ENCODE measurements at regions not wholly inside any gene's neighbourhood (a gene's known extent, or its start where the extent isn't known, plus 50 kb on each side); places are given as distances from the start of the nearest gene placed in this dataset.
"Not testable (repeated sequence)": the region's sequence is repeated elsewhere in the genome, so short reads cannot be mapped to it uniquely, and the experiment has no call there.

DNA sequence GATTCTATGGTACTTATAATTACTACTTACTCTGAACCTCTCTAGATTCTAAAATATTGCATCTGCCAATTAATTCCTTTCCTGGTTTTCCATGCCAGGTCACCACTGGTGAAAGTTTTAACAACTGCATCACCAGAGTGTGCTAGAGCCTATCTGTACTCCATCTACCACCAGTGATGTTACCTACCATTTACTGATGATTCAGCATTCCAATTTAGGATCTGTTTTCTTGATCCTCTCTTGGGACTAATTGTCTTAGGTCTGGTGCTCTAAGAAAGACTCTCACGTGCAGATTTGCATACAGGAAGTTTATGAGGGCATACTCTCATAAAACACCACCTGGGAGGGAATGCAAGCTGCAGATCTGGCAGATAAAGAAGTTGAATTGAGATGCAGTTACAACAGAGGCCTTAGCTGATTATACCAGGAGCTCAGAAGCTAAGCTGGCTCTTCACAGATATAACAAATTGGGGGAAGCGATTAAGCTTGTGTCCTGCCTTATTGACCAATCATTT is 347.6 kb upstream of the VRK2 start:
- H3K9ac ChIP-seq (ENCODE audit: low read depth, low read length, poor library complexity, severe bottlenecking), result peak overlapping the region; percentile 8
- peaks cover 13% of the 10 kb centered on the region for H3K4me1 ChIP-seq (ENCODE audit: insufficient read depth, low read length, poor library complexity, severe bottlenecking)
- H3F3A ChIP-seq (ENCODE audit: low read depth), result no peaks in the 10 kb centered on the region
- TF ChIP-seq EZH2phosphoT487 (IDR thresholded peaks at IDR 0.05; ENCODE audit: borderline replicate concordance), result no peak
- TF ChIP-seq, protein P1, sequence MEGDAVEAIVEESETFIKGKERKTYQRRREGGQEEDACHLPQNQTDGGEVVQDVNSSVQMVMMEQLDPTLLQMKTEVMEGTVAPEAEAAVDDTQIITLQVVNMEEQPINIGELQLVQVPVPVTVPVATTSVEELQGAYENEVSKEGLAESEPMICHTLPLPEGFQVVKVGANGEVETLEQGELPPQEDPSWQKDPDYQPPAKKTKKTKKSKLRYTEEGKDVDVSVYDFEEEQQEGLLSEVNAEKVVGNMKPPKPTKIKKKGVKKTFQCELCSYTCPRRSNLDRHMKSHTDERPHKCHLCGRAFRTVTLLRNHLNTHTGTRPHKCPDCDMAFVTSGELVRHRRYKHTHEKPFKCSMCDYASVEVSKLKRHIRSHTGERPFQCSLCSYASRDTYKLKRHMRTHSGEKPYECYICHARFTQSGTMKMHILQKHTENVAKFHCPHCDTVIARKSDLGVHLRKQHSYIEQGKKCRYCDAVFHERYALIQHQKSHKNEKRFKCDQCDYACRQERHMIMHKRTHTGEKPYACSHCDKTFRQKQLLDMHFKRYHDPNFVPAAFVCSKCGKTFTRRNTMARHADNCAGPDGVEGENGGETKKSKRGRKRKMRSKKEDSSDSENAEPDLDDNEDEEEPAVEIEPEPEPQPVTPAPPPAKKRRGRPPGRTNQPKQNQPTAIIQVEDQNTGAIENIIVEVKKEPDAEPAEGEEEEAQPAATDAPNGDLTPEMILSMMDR (conservative IDR thresholded peaks at IDR 0.05; ENCODE audit: low read length), result no peak
- H3K36me3 ChIP-seq (ENCODE audit: insufficient read depth, low read length), result no peaks in the 10 kb centered on the region
- no peaks in the 10 kb centered on the region for H3K79me2 ChIP-seq (ENCODE audit: insufficient read depth, low read length)
- no peaks in the 10 kb centered on the region for H3K9me3 ChIP-seq (ENCODE audit: insufficient read depth, low read depth, low read length)
- no peak overlapping the region for H2AFZ ChIP-seq (ENCODE audit: low read length)
- H3K27me3 ChIP-seq (ENCODE audit: insufficient read depth, low read length, poor library complexity, severe bottlenecking), result no peaks in the 10 kb centered on the region
- peak overlapping the region; percentile 36 for H3K4me2 ChIP-seq (ENCODE audit: low read depth, low read length, poor library complexity, severe bottlenecking)
- no peaks in the 10 kb centered on the region for H3K9me2 ChIP-seq (replicated peaks; ENCODE audit: low read depth, low read length)
- H4K20me1 ChIP-seq (ENCODE audit: insufficient read depth, low read length, poor library complexity, severe bottlenecking), result no peaks in the 10 kb centered on the region
- H3K4me3 ChIP-seq (ENCODE audit: low read length, poor library complexity, severe bottlenecking), result no peak overlapping the region

DNA sequence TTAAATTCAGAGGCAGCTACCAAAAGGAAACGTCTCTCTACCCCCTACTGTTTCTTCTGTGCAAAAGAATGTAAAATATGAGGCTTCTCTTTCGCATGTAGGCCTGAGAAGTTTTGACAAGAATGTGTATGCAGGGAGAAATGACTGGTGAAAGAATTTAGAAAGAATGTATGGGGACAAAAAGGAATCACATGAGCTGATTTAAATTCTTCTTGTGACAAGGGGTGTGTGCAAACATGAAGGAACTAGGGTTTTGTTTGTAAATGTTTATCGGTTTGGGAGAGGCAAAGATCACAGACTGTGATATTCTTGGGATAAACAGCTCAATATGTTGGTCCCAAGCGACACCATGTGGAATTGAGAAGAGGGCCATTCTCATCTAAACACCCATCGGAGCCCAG is 345.2 kb upstream of the VRK2 start:
- no peaks in the 10 kb centered on the region for H3K36me3 ChIP-seq (ENCODE audit: insufficient read depth, low read length)
- no peak overlapping the region for H2AFZ ChIP-seq (ENCODE audit: low read length)
- H4K20me1 ChIP-seq (ENCODE audit: insufficient read depth, low read length, poor library complexity, severe bottlenecking), result no peaks in the 10 kb centered on the region
- no peaks in the 10 kb centered on the region for H3K79me2 ChIP-seq (ENCODE audit: insufficient read depth, low read length)
- no peak overlapping the region for H3K4me2 ChIP-seq (ENCODE audit: low read depth, low read length, poor library complexity, severe bottlenecking)
- no peaks in the 10 kb centered on the region for H3K9me3 ChIP-seq (ENCODE audit: insufficient read depth, low read depth, low read length)
- H3K27me3 ChIP-seq (ENCODE audit: insufficient read depth, low read length, poor library complexity, severe bottlenecking), result no peaks in the 10 kb centered on the region
- H3K9ac ChIP-seq (ENCODE audit: low read depth, low read length, poor library complexity, severe bottlenecking), result no peak overlapping the region
- H3K9me2 ChIP-seq (replicated peaks; ENCODE audit: low read depth, low read length), result no peaks in the 10 kb centered on the region
- H3K4me1 ChIP-seq (ENCODE audit: insufficient read depth, low read length, poor library complexity, severe bottlenecking), result peaks cover 13% of the 10 kb centered on the region
- H3F3A ChIP-seq (ENCODE audit: low read depth), result no peaks in the 10 kb centered on the region
- no peak for TF ChIP-seq EZH2phosphoT487 (IDR thresholded peaks at IDR 0.05; ENCODE audit: borderline replicate concordance)
- TF ChIP-seq, protein P1 (conservative IDR thresholded peaks at IDR 0.05; ENCODE audit: low read length), result no peak
- no peak overlapping the region for H3K4me3 ChIP-seq (ENCODE audit: low read length, poor library complexity, severe bottlenecking)

DNA sequence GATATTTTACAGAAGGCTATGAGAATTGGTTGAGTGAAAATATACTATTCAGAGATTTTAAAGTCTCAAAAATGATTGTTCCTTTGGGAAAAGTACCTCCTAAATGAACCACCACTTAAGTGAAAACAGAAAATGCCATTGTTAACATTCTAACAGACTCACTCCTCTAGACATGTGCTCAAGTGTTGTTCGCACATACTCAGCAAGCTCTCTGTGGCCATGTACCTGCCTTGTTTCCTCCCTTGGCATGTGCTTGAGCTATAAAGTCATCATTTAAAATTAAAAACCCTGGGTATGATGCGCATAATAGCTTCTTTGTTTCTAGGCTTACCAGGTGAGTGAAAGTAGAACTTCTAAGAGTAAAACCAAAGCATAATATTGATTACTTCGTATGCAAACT is 343.2 kb upstream of the VRK2 start:
- H3K9me3 ChIP-seq (ENCODE audit: insufficient read depth, low read depth, low read length), result no peaks in the 10 kb centered on the region
- H3K4me2 ChIP-seq (ENCODE audit: low read depth, low read length, poor library complexity, severe bottlenecking), result no peak overlapping the region
- H3K4me3 ChIP-seq (ENCODE audit: low read length, poor library complexity, severe bottlenecking), result no peak overlapping the region
- no peaks in the 10 kb centered on the region for H4K20me1 ChIP-seq (ENCODE audit: insufficient read depth, low read length, poor library complexity, severe bottlenecking)
- H2AFZ ChIP-seq (ENCODE audit: low read length), result no peak overlapping the region
- no peaks in the 10 kb centered on the region for H3K9me2 ChIP-seq (replicated peaks; ENCODE audit: low read depth, low read length)
- H3K36me3 ChIP-seq (ENCODE audit: insufficient read depth, low read length), result no peaks in the 10 kb centered on the region
- no peaks in the 10 kb centered on the region for H3K79me2 ChIP-seq (ENCODE audit: insufficient read depth, low read length)
- no peaks in the 10 kb centered on the region for H3K27me3 ChIP-seq (ENCODE audit: insufficient read depth, low read length, poor library complexity, severe bottlenecking)
- H3K4me1 ChIP-seq (ENCODE audit: insufficient read depth, low read length, poor library complexity, severe bottlenecking), result peaks cover 13% of the 10 kb centered on the region
- TF ChIP-seq, protein P1 (conservative IDR thresholded peaks at IDR 0.05; ENCODE audit: low read length), result no peak
- no peak for TF ChIP-seq EZH2phosphoT487 (IDR thresholded peaks at IDR 0.05; ENCODE audit: borderline replicate concordance)
- H3K9ac ChIP-seq (ENCODE audit: low read depth, low read length, poor library complexity, severe bottlenecking), result no peak overlapping the region
- H3F3A ChIP-seq (ENCODE audit: low read depth), result no peaks in the 10 kb centered on the region

DNA sequence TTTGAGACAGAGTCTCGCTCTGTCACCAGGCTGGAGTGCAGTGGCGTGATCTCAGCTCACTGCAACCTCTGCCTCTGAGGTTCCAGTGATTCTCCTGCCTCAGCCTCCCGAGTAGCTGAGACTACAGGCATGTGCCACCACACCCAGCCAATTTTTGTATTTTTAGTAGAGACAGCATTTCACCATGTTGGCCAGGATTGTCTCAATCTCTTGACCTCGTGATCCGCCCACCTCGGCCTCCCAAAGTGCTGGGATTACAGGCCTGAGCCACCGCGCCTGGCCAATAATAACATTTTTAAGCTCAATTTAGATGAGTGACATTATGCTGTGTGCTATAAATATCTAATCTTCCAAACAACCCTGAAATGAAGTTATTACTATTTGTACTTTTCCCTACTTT is 338.8 kb upstream of the VRK2 start:
- not testable (repeated sequence) for H3K79me2 ChIP-seq (ENCODE audit: insufficient read depth, low read length); H3K9ac ChIP-seq (ENCODE audit: low read depth, low read length, poor library complexity, severe bottlenecking); H3K36me3 ChIP-seq (ENCODE audit: insufficient read depth, low read length); H4K20me1 ChIP-seq (ENCODE audit: insufficient read depth, low read length, poor library complexity, severe bottlenecking); H3K4me3 ChIP-seq (ENCODE audit: low read length, poor library complexity, severe bottlenecking); H3K27me3 ChIP-seq (ENCODE audit: insufficient read depth, low read length, poor library complexity, severe bottlenecking); H3K9me2 ChIP-seq (replicated peaks; ENCODE audit: low read depth, low read length); H3K4me2 ChIP-seq (ENCODE audit: low read depth, low read length, poor library complexity, severe bottlenecking); H3K9me3 ChIP-seq (ENCODE audit: insufficient read depth, low read depth, low read length); H3K4me1 ChIP-seq (ENCODE audit: insufficient read depth, low read length, poor library complexity, severe bottlenecking); H2AFZ ChIP-seq (ENCODE audit: low read length); H3F3A ChIP-seq (ENCODE audit: low read depth)
